Cardiac muscle cell (in vitro differentiated cells and primary cell): ENCODE measurements at regions not wholly inside any gene's neighbourhood (a gene's known extent, or its start where the extent isn't known, plus 50 kb on each side); places are given as distances from the start of the nearest gene placed in this dataset.

ENCODE experiments used
- DNase-seq, 2 donors: peaks; one replicate each; pipeline versions ENCODE4 v3.0.0 to v3.0.0-alpha.2; 2010 to 2017; ENCODE audit warnings: low read depth in 1 of 2, low spot score in 1 of 2
- H3K27ac ChIP-seq: fragments of 200-600 bp; sonication (generic); 2 replicates; pipeline ENCODE4 v1.5.1; 2016
- H3K27me3 ChIP-seq: fragments of 200-600 bp; sonication (generic); 2 replicates; pipeline ENCODE4 v1.6.0; 2016; ENCODE audit warnings: control low read depth
- H3K36me3 ChIP-seq: fragments of 200-600 bp; sonication (generic); 2 replicates; pipeline ENCODE4 v1.5.1; 2016; ENCODE audit warnings: control low read depth
- H3K4me1 ChIP-seq: fragments of 200-600 bp; sonication (generic); 2 replicates; pipeline ENCODE4 v1.8.1; 2017; ENCODE audit warnings: low read depth, mild to moderate bottlenecking, mixed run types
- H3K4me3 ChIP-seq: fragments of 200-600 bp; sonication (generic); 2 replicates; pipeline ENCODE4 v1.5.1; 2016; ENCODE audit warnings: mild to moderate bottlenecking
- H3K9me3 ChIP-seq: fragments of 200-600 bp; sonication (generic); 2 replicates; pipeline ENCODE4 v1.5.1; 2017; ENCODE audit warnings: low read depth, mild to moderate bottlenecking, control low read depth
- CTCF ChIP-seq: IDR thresholded peaks from 2 replicates; pipeline ENCODE4 v1.5.1; 2012; ENCODE audit warnings: low read depth, mild to moderate bottlenecking, low read length

DNA sequence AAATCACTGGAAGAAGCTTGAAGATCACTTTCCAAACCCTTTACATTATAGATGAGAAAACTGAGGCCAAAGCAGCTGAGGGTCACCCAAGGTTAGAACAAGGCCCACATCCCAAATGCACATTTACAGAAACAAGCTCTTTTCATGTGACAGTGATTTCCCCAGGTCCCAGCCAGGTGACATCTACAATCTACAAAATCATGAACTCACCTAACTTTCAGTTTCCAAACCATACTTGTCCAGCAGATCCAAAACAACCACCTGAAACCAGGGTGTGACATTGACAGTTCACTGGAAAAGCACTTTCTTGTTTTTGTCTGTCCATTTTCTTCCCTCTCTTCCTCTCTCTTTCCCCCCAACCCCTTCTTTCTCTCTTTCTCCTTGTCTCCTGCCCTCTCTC is 132.2 kb upstream of the PRICKLE2 start:
- peaks cover 10% of the 10 kb centered on the region for H3K4me1 ChIP-seq
- no peaks in the 10 kb centered on the region for H3K27me3 ChIP-seq
- TF ChIP-seq CTCF, result no peak
- no peak for DNase-seq
- no peaks in the 10 kb centered on the region for H3K9me3 ChIP-seq
- no peak overlapping the region for H3K4me3 ChIP-seq
- H3K36me3 ChIP-seq, result no peaks in the 10 kb centered on the region
- no peak overlapping the region for H3K27ac ChIP-seq

DNA sequence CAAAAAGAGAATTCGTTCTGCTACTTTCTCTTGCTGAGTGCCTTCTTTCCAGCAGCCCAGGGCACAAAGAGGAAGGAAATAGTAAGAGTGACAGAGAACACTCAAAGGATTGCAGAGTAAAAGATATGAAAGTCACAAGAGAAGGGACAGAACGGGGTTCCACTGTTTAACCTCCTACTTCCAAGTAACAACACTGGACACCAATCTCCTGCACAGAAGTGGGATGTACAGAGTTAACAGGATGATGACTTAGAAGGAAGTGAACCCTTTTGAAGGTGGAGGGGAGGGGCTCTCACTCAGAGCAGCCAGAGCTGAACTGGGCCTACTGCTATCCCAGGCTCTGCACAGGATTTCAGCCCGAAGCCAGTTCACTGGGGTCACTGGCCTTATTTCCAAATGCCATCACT is 130.1 kb upstream of the PRICKLE2 start:
- Histone ChIP-seq H3K27ac (peak overlapping the region; percentile 59), H3K9me3 (no peaks in the 10 kb centered on the region), H3K27me3 (no peaks in the 10 kb centered on the region), H3K36me3 (no peaks in the 10 kb centered on the region), H3K4me3 (no peak overlapping the region), H3K4me1 (peaks cover 13% of the 10 kb centered on the region)
- DNase-seq, result peak; percentile 24 to 63
- TF ChIP-seq CTCF, result no peak

- Histone ChIP-seq H3K27ac (peak overlapping the region; percentile 59), H3K9me3 (no peaks in the 10 kb centered on the region), H3K4me1 (peaks cover 13% of the 10 kb centered on the region), H3K27me3 (no peaks in the 10 kb centered on the region), H3K36me3 (no peaks in the 10 kb centered on the region), H3K4me3 (no peak overlapping the region)
- no peak for TF ChIP-seq CTCF
- no peak for DNase-seq
These were observed 129.7 kb upstream of the PRICKLE2 start for GRCh38 chr3:64354956-64355355.

GRCh38 chr3:64354221-64354620 is 129.0 kb upstream of the PRICKLE2 start:
- TF ChIP-seq CTCF, result no peak
- Histone ChIP-seq H3K27ac (no peak overlapping the region), H3K9me3 (no peaks in the 10 kb centered on the region), H3K27me3 (no peaks in the 10 kb centered on the region), H3K4me1 (peaks cover 17% of the 10 kb centered on the region), H3K36me3 (no peaks in the 10 kb centered on the region), H3K4me3 (no peak overlapping the region)
- no peak for DNase-seq

DNA sequence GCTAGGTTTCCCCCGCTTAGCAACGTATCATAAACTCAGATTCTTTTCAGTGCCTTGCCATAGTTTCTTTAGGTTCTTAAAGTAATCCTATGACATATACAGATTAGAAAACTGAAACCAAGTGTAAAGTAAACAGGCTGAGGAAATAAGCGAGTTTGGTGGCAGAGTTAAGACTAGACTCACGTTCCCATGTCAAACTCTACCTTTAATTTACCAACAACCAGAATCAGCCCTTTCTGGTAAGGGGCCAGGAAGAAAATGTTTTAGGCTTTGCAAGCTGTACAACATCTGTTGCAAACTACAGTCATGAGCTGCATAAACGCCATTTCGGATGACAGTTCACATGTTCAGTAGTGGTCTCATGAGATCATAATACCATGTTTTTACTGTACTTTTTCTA is 128.0 kb upstream of the PRICKLE2 start:
- H3K36me3 ChIP-seq, result no peaks in the 10 kb centered on the region
- H3K27ac ChIP-seq, result no peak overlapping the region
- no peaks in the 10 kb centered on the region for H3K27me3 ChIP-seq
- H3K4me3 ChIP-seq, result no peak overlapping the region
- TF ChIP-seq CTCF, result no peak
- DNase-seq, result peak in 1 of 2 donors; percentile 39
- no peaks in the 10 kb centered on the region for H3K9me3 ChIP-seq
- peaks cover 12% of the 10 kb centered on the region for H3K4me1 ChIP-seq

- DNase-seq, result no peak
- no peak overlapping the region for H3K4me3 ChIP-seq
- no peak overlapping the region for H3K27ac ChIP-seq
- no peaks in the 10 kb centered on the region for H3K9me3 ChIP-seq
- no peak for TF ChIP-seq CTCF
- no peaks in the 10 kb centered on the region for H3K27me3 ChIP-seq
- H3K4me1 ChIP-seq, result peaks cover 12% of the 10 kb centered on the region
- H3K36me3 ChIP-seq, result no peaks in the 10 kb centered on the region
These were observed 127.3 kb upstream of the PRICKLE2 start for GRCh38 chr3:64352639-64352992.
